H9 (cell line): ENCODE measurements at regions not wholly inside any gene's neighbourhood (a gene's known extent, or its start where the extent isn't known, plus 50 kb on each side); places are given as distances from the start of the nearest gene placed in this dataset.

ENCODE experiments used
- DNase-seq: peaks from one replicate; pipeline ENCODE4 v3.0.0-alpha.2; 2017
- H2AFZ ChIP-seq: one replicate; pipeline ENCODE4 v1.6.1; 2013; ENCODE audit warnings: mild to moderate bottlenecking, low read length, control low read depth, moderate library complexity
- H2AK5ac ChIP-seq: 2 replicates; pipeline ENCODE4 v1.6.1; 2013; ENCODE audit warnings: low read length, control low read depth, mixed read lengths; ENCODE audit not compliant: insufficient read length
- H2BK120ac ChIP-seq: one replicate; pipeline ENCODE4 v1.6.1; 2013; ENCODE audit warnings: low read depth, mild to moderate bottlenecking, low read length, control low read depth, inconsistent platforms; ENCODE audit not compliant: poor library complexity, severe bottlenecking
- H2BK12ac ChIP-seq: 2 replicates; pipeline ENCODE4 v1.6.1; 2013; ENCODE audit warnings: low read length, control low read depth, mixed read lengths, low read depth; ENCODE audit not compliant: insufficient read length
- H2BK15ac ChIP-seq: 2 replicates; pipeline ENCODE4 v1.6.1; 2013; ENCODE audit warnings: low read depth, low read length, control low read depth
- H2BK20ac ChIP-seq: one replicate; pipeline ENCODE4 v1.6.1; 2013; ENCODE audit warnings: low read depth, mild to moderate bottlenecking, low read length, control low read depth, inconsistent platforms; ENCODE audit not compliant: poor library complexity, severe bottlenecking
- H2BK5ac ChIP-seq: 2 replicates; pipeline ENCODE4 v1.6.1; 2013; ENCODE audit warnings: low read length, control low read depth, mixed read lengths; ENCODE audit not compliant: insufficient read length
- H3K14ac ChIP-seq: 2 replicates; pipeline ENCODE4 v1.6.1; 2013; ENCODE audit warnings: low read length, control low read depth; ENCODE audit not compliant: insufficient read depth
- H3K18ac ChIP-seq: 2 replicates; pipeline ENCODE4 v1.6.1; 2013; ENCODE audit warnings: low read depth, mild to moderate bottlenecking, mixed read lengths, low read length, control low read depth; ENCODE audit not compliant: insufficient read length
- H3K23ac ChIP-seq: 2 replicates; pipeline ENCODE4 v1.6.1; 2013; ENCODE audit warnings: low read length, control low read depth, mixed read lengths, low read depth; ENCODE audit not compliant: insufficient read length
- H3K23me2 ChIP-seq: 2 replicates; pipeline ENCODE4 v1.6.1; 2013; ENCODE audit warnings: low read depth, mild to moderate bottlenecking, mixed read lengths, low read length, control low read depth; ENCODE audit not compliant: insufficient read length, poor library complexity, severe bottlenecking
- H3K27ac ChIP-seq: 2 replicates; pipeline ENCODE4 v1.5.1; 2013; ENCODE audit warnings: low read length, control low read depth, mixed read lengths, low read depth; ENCODE audit not compliant: insufficient read length
- H3K27me3 ChIP-seq: 2 replicates; pipeline ENCODE4 v1.6.1; 2013; ENCODE audit warnings: low read length, control low read depth, inconsistent platforms; ENCODE audit not compliant: insufficient read depth
- H3K4ac ChIP-seq: 2 replicates; pipeline ENCODE4 v1.6.1; 2013; ENCODE audit warnings: low read depth, mild to moderate bottlenecking, control low read depth, inconsistent platforms, low read length, moderate library complexity
- H3K4me1 ChIP-seq: 2 replicates; pipeline ENCODE4 v1.6.1; 2013; ENCODE audit warnings: low read length, control low read depth, inconsistent platforms; ENCODE audit not compliant: insufficient read depth
- H3K4me2 ChIP-seq: 2 replicates; pipeline ENCODE4 v1.6.1; 2013; ENCODE audit warnings: low read length, control low read depth, mixed read lengths; ENCODE audit not compliant: insufficient read length, insufficient read depth
- H3K56ac ChIP-seq: 2 replicates; pipeline ENCODE4 v1.6.1; 2013; ENCODE audit warnings: low read depth, mild to moderate bottlenecking, mixed read lengths, low read length, control low read depth; ENCODE audit not compliant: insufficient read length
- H3K79me1 ChIP-seq: 2 replicates; pipeline ENCODE4 v1.6.1; 2013; ENCODE audit warnings: low read depth, mild to moderate bottlenecking, moderate library complexity, low read length, control low read depth, inconsistent platforms; ENCODE audit not compliant: insufficient read depth, poor library complexity, severe bottlenecking
- H3K79me2 ChIP-seq: 2 replicates; pipeline ENCODE4 v1.6.1; 2013; ENCODE audit warnings: low read length, control low read depth, inconsistent platforms; ENCODE audit not compliant: insufficient read depth
- H3K9ac ChIP-seq: 2 replicates; pipeline ENCODE4 v1.6.1; 2013; ENCODE audit warnings: low read length, control low read depth, mixed read lengths; ENCODE audit not compliant: insufficient read length; ENCODE audit errors: extremely low read depth
- H3K9me3 ChIP-seq: one replicate; pipeline ENCODE4 v1.6.1; 2013; ENCODE audit warnings: low read depth, low read length, inconsistent platforms; ENCODE audit not compliant: control insufficient read depth
- H3T11ph ChIP-seq: one replicate; pipeline ENCODE4 v1.6.1; 2013; ENCODE audit warnings: mild to moderate bottlenecking, low read length, control low read depth, inconsistent platforms
- H4K20me1 ChIP-seq: one replicate; pipeline ENCODE4 v1.6.1; 2013; ENCODE audit not compliant: control insufficient read depth, insufficient read length, insufficient read depth
- H4K5ac ChIP-seq: 2 replicates; pipeline ENCODE4 v1.6.1; 2013; ENCODE audit warnings: low read depth, mild to moderate bottlenecking, mixed read lengths, low read length, control low read depth; ENCODE audit not compliant: insufficient read length
- H4K8ac ChIP-seq: replicated peaks from 2 replicates; pipeline ENCODE4 v1.6.1; 2013; ENCODE audit warnings: low read length, control low read depth, mixed read lengths, low read depth; ENCODE audit not compliant: insufficient read length
- H4K91ac ChIP-seq: 2 replicates; pipeline ENCODE4 v1.6.1; 2013; ENCODE audit warnings: low read depth, mild to moderate bottlenecking, moderate library complexity, mixed read lengths, low read length, control low read depth; ENCODE audit not compliant: insufficient read length
- H3K27ac Mint-ChIP-seq, 3 experiments: 2 replicates in 2 of 3; 3 replicates in 1 of 3; pipeline ENCODE4 v1.8.0; 2020 to 2021; ENCODE audit warnings: mixed read lengths in 3 of 3, mild to moderate bottlenecking in 1 of 3, moderate library complexity in 1 of 3
- H3K27me3 Mint-ChIP-seq: 2 replicates; pipeline ENCODE4 v1.8.0; 2021; ENCODE audit warnings: low read depth, mild to moderate bottlenecking, moderate library complexity, mixed read lengths
- H3K36me3 Mint-ChIP-seq, 3 experiments: 2 replicates in 2 of 3; 3 replicates in 1 of 3; pipeline ENCODE4 v1.8.0; 2020 to 2021; ENCODE audit warnings: low read depth in 3 of 3, mixed read lengths in 3 of 3; ENCODE audit not compliant: insufficient read depth in 1 of 3
- H3K4me1 Mint-ChIP-seq, 2 experiments: 2 replicates each; pipeline ENCODE4 v1.8.0; 2020; ENCODE audit warnings: mixed read lengths in 2 of 2
- H3K4me3 Mint-ChIP-seq, 2 experiments: 2 replicates in 1 of 2; 3 replicates in 1 of 2; pipeline ENCODE4 v1.8.0; 2020 to 2021; ENCODE audit warnings: mild to moderate bottlenecking in 2 of 2, mixed read lengths in 2 of 2, moderate library complexity in 1 of 2
- H3K9me3 Mint-ChIP-seq, 2 experiments: 2 replicates in 1 of 2; 3 replicates in 1 of 2; pipeline ENCODE4 v1.8.0; 2020; ENCODE audit warnings: mild to moderate bottlenecking in 2 of 2, mixed read lengths in 2 of 2, moderate library complexity in 1 of 2
- WGBS: extraction: QIAGEN DNeasy Blood & Tissue Kit; methylation state at CpG from one replicate; pipeline ENCODE4 v1.1.7; 2013; ENCODE audit warnings: missing lambda C conversion rate, low lambda C conversion rate, mixed read lengths; ENCODE audit not compliant: insufficient read length; ENCODE audit errors: extremely low coverage; 5-methylcytosine and 5-hydroxymethylcytosine counted together
- TF ChIP-seq, protein P1 (sequence below): fragments of 200-600 bp; sonication (generic); conservative IDR thresholded peaks from 3 replicates; pipeline ENCODE4 v1.8.0; 2021; ENCODE audit warnings: antibody characterized with exemption, mild to moderate bottlenecking

- H3K4me2 ChIP-seq: no peak overlapping the region
- Mint-ChIP-seq H3K4me1 (peaks cover 0 to 4% of the 10 kb centered on the region in 2 experiments; a peak in 1 of 4 replicates), H3K36me3 (peaks cover 2 to 18% (median 3%) of the 10 kb centered on the region in 3 experiments; a peak in 6 of 7 replicates), H3K27me3 (no peaks in the 10 kb centered on the region), H3K27ac (no peak overlapping the region), H3K4me3 (no peak overlapping the region), H3K9me3 (peaks cover 19 to 24% of the 10 kb centered on the region in 2 experiments)
- no peak overlapping the region for H3K27ac ChIP-seq
- H3K4me1 ChIP-seq: no peaks in the 10 kb centered on the region
- no peak overlapping the region for H3K4ac ChIP-seq
- no peak overlapping the region for H2AK5ac ChIP-seq
- H2BK5ac ChIP-seq: no peak overlapping the region
- H3K56ac ChIP-seq: no peak overlapping the region
- no peak overlapping the region for H2BK120ac ChIP-seq
- H3K9me3 ChIP-seq: no peaks in the 10 kb centered on the region
- H3K79me2 ChIP-seq: no peaks in the 10 kb centered on the region
- H4K91ac ChIP-seq: no peak overlapping the region
- no peaks in the 10 kb centered on the region for H3K79me1 ChIP-seq
- no peaks in the 10 kb centered on the region for H4K20me1 ChIP-seq
- H4K8ac ChIP-seq: no peak overlapping the region
- H3K23ac ChIP-seq: no peak overlapping the region
- no peak overlapping the region for H4K5ac ChIP-seq
- H3K14ac ChIP-seq: no peak overlapping the region
- DNase-seq: no peak
- H2BK20ac ChIP-seq: no peak overlapping the region
- no peak overlapping the region for H2BK12ac ChIP-seq
- no peak overlapping the region for H3K9ac ChIP-seq
- no peaks in the 10 kb centered on the region for H3K23me2 ChIP-seq
- WGBS: no CpG with 5 or more reads among the region's 4 CpGs
- no peak overlapping the region for H3K18ac ChIP-seq
- TF ChIP-seq, protein P1, sequence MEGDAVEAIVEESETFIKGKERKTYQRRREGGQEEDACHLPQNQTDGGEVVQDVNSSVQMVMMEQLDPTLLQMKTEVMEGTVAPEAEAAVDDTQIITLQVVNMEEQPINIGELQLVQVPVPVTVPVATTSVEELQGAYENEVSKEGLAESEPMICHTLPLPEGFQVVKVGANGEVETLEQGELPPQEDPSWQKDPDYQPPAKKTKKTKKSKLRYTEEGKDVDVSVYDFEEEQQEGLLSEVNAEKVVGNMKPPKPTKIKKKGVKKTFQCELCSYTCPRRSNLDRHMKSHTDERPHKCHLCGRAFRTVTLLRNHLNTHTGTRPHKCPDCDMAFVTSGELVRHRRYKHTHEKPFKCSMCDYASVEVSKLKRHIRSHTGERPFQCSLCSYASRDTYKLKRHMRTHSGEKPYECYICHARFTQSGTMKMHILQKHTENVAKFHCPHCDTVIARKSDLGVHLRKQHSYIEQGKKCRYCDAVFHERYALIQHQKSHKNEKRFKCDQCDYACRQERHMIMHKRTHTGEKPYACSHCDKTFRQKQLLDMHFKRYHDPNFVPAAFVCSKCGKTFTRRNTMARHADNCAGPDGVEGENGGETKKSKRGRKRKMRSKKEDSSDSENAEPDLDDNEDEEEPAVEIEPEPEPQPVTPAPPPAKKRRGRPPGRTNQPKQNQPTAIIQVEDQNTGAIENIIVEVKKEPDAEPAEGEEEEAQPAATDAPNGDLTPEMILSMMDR: no peak
- H2BK15ac ChIP-seq: no peak overlapping the region
- no peak overlapping the region for H2AFZ ChIP-seq
- no peak overlapping the region for H3T11ph ChIP-seq
- H3K27me3 ChIP-seq: no peaks in the 10 kb centered on the region
Measured at GRCh38 chr7:156279635-156280034, 360.9 kb upstream of the RNF32 start.
